ENCODE measurements at regions not wholly inside any gene's neighbourhood (a gene's known extent, or its start where the extent isn't known, plus 50 kb on each side); places are given as distances from the start of the nearest gene placed in this dataset.
"Not testable (repeated sequence)": the region's sequence is repeated elsewhere in the genome, so short reads cannot be mapped to it uniquely, and the experiment has no call there.

DNA sequence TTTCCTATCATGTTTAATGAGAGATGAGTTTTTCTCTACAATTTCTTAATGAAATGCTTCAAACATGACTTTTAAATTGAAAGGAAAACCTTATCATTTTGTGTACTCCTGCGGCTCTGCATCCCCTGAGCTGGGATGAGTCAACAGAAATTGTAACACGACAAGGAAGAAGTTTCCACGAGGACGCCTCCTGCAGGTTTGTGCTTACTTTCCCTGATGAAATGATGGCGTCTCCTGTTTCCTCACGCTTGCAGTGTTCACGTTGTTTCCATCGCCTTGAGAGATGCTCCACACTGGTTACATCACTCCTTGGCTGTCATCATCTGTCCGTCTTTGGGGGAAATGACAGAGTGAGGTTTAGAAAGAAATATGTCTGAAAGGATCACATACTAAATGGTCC is 233.7 kb upstream of the ZFP64 start:
- H3K4me3 ChIP-seq: no peak overlapping the region
- H3K4me1 ChIP-seq: no peaks in the 10 kb centered on the region
- TF ChIP-seq, protein P1, sequence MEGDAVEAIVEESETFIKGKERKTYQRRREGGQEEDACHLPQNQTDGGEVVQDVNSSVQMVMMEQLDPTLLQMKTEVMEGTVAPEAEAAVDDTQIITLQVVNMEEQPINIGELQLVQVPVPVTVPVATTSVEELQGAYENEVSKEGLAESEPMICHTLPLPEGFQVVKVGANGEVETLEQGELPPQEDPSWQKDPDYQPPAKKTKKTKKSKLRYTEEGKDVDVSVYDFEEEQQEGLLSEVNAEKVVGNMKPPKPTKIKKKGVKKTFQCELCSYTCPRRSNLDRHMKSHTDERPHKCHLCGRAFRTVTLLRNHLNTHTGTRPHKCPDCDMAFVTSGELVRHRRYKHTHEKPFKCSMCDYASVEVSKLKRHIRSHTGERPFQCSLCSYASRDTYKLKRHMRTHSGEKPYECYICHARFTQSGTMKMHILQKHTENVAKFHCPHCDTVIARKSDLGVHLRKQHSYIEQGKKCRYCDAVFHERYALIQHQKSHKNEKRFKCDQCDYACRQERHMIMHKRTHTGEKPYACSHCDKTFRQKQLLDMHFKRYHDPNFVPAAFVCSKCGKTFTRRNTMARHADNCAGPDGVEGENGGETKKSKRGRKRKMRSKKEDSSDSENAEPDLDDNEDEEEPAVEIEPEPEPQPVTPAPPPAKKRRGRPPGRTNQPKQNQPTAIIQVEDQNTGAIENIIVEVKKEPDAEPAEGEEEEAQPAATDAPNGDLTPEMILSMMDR (IDR thresholded peaks at IDR 0.05 in 8 of 11, conservative IDR thresholded peaks at IDR 0.05 in 3 of 11): no peak
- no peak for TF ChIP-seq POLR2AphosphoS5 (IDR thresholded peaks at IDR 0.05)
- no peak overlapping the region for H3K27ac ChIP-seq
- intact Hi-C loops (cut with DNase I; ENCODE audit: low total_unique reads): no loop called here
- WGBS, 5 donors: 53 to 64% (median 58%) methylated on average over 9 of the region's 9 CpGs
- peaks cover 0 to 9% (median 2%) of the 10 kb centered on the region in 8 donors for H3K9me3 ChIP-seq
- no peak for DNase-seq
- H3K27me3 ChIP-seq (replicated peaks in 1 of 7): no peaks in the 10 kb centered on the region
- H3K36me3 ChIP-seq: no peaks in the 10 kb centered on the region

DNA sequence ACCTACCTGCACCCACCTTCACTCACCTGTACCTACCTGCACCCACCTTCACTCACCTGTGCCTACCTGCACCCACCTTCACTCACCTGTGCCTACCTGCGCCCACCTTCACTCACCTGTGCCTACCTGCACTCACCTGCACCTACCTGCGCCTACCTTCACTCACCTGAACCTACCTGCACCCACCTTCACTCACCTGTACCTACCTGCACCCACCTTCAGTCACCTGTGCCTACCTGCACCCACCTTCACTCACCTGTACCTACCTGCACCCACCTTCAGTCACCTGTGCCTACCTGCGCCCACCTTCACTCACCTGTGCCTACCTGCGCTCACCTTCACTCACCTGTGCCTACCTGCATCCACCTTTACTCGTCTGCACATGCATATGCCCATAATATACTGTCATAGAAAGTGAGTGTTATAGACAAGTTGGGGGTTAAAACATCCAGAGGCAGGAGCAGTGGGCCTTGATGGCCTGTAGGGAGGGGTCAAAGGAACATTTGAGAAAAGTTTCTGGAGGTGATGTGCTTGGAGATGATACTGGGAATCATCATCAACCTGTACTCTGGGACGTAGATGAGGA is 232.9 kb upstream of the ZFP64 start:
- H3K27ac ChIP-seq; H3K36me3 ChIP-seq; H3K4me3 ChIP-seq; H3K4me1 ChIP-seq; H3K27me3 ChIP-seq (replicated peaks in 1 of 7); intact Hi-C loops (cut with DNase I; ENCODE audit: low total_unique reads); DNase-seq: not testable (repeated sequence)
- 82 to 89% (median 87%) methylated on average over 6 of the region's 6 CpGs for WGBS, 5 donors
- H3K9me3 ChIP-seq: peaks cover 0 to 16% (median 7%) of the 10 kb centered on the region in 8 donors

DNA sequence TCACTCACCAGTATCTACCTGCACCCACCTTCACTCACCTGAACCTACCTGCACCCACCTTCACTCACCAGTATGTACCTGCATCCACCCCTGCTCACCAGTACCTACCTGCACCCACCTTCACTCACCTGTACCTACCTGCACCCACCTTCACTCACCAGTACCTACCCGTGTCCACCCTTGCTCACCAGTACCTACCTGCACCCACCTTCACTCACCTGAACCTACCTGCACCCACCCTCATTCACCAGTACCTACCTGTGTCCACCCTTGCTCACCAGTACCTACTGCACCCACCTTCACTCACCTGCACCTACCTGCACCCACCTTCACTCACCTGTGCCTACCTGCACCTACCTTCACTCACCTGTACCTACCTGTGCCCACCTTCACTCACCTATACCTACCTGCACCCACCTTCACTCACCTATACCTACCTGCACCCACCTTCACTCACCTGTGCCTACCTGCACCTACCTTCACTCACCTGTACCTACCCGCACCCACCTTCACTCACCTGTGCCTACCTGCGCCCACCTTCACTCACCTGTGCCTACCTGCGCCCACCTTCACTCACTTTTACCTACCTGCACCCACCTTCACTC is 232.1 kb upstream of the ZFP64 start:
- WGBS, 5 donors: 68 to 86% (median 74%) methylated on average over 4 of the region's 4 CpGs
- DNase-seq; intact Hi-C loops (cut with DNase I; ENCODE audit: low total_unique reads): not testable (repeated sequence)

DNA sequence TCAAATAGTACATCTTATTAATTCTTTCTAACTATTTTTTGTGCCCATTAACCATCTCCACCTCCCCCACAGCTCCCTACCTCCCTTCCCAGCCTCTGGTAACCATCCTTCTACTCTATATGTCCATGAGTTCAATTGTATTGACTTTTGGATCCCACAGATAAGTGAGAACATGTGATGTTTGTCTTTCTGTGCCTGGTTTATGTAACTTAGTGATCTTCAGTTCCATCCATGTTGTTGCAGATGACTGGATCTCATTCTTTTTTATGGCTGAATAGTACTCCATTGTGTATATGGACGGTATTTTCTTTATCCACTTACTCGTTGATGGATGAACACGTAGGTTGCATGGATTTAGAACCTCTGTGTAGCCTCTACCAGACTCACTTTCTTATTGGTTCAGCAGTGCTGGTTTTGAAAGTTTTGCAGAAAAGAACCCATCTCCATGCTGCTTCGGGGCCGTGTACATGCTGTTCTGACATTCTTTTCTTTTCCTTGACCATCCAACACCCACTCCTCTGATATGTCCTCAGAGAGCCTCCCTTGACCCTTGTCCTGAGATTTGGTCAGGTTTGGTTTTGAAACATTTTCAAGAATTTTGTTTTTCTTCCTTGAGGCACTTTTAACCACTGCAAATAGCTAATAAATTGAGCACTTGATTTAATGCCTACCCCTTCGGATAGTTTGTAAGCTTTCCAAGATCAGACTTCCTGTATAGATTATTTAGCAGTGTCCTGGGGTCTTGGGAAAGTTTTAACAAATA is 231.2 kb upstream of the ZFP64 start:
- H3K27me3 ChIP-seq (replicated peaks in 1 of 7): no peaks in the 10 kb centered on the region
- TF ChIP-seq POLR2A (IDR thresholded peaks at IDR 0.05) (no peak), POLR2AphosphoS5 (IDR thresholded peaks at IDR 0.05) (no peak)
- TF ChIP-seq, protein P1 (IDR thresholded peaks at IDR 0.05 in 8 of 11, conservative IDR thresholded peaks at IDR 0.05 in 3 of 11): no peak
- H3K36me3 ChIP-seq: no peaks in the 10 kb centered on the region
- 53 to 69% (median 66%) methylated on average over 6 of the region's 6 CpGs for WGBS, 5 donors
- no peak overlapping the region for H3K4me3 ChIP-seq
- no peak for DNase-seq
- H3K9me3 ChIP-seq: peaks cover 0 to 18% (median 12%) of the 10 kb centered on the region in 8 donors
- intact Hi-C loops (cut with DNase I; ENCODE audit: low total_unique reads): no loop called here
- H3K27ac ChIP-seq: no peak overlapping the region
- no peaks in the 10 kb centered on the region for H3K4me1 ChIP-seq

More for the DNA sequence above, 232.1 kb upstream of the ZFP64 start:
- peaks cover 0 to 16% (median 11%) of the 10 kb centered on the region in 8 donors for H3K9me3 ChIP-seq
- H3K27me3 ChIP-seq (replicated peaks in 1 of 7); H3K4me3 ChIP-seq; H3K4me1 ChIP-seq; H3K27ac ChIP-seq; H3K36me3 ChIP-seq: not testable (repeated sequence)

DNA sequence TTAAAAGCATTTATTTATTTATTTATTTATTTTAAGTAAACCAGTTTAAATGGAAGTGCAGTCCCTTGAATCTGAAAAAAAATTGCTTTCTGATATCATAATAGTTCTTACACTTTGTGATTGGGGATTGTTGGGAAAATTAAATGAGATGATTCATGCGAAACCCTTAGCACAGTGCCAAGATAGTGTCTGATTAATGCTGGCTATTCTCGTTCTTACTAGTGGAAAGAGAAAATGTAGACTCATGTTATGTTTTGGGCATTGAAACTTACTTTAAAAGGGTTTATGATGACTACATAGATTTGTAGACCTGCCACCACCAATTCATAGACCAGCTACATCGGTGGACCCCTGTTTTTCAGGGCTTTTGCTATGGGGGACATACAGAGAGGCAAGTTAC is 229.2 kb upstream of the ZFP64 start:
- H3K4me3 ChIP-seq: no peak overlapping the region
- H3K36me3 ChIP-seq: no peaks in the 10 kb centered on the region
- intact Hi-C loops (cut with DNase I; ENCODE audit: low total_unique reads): no loop called here
- no peak for DNase-seq
- peaks cover 0 to 18% (median 12%) of the 10 kb centered on the region in 8 donors for H3K9me3 ChIP-seq
- no peak overlapping the region for H3K27ac ChIP-seq
- no peaks in the 10 kb centered on the region for H3K4me1 ChIP-seq
- 81 to 95% (median 90%) methylated on average over 3 of the region's 3 CpGs for WGBS, 5 donors
- TF ChIP-seq POLR2A (IDR thresholded peaks at IDR 0.05) (no peak), POLR2AphosphoS5 (IDR thresholded peaks at IDR 0.05) (no peak)
- TF ChIP-seq, protein P1 (IDR thresholded peaks at IDR 0.05 in 8 of 11, conservative IDR thresholded peaks at IDR 0.05 in 3 of 11): no peak
- no peaks in the 10 kb centered on the region for H3K27me3 ChIP-seq (replicated peaks in 1 of 7)

All from spleen (tissue), 11 donors.